Prostate gland (tissue), 2 donors: ENCODE measurements at regions not wholly inside any gene's neighbourhood (a gene's known extent, or its start where the extent isn't known, plus 50 kb on each side); places are given as distances from the start of the nearest gene placed in this dataset.

Experiments used
- DNase-seq: peaks from one replicate; pipeline ENCODE4 v3.0.0-alpha.2; 2019; ENCODE audit warnings: low spot score
- H3K27ac ChIP-seq, 2 donors: fragments of 200-600 bp; sonication (generic); 2 replicates each; pipeline ENCODE4 v1.5.1; 2017 to 2019
- H3K27me3 ChIP-seq: fragments of 200-600 bp; sonication (generic); replicated peaks from 2 replicates; pipeline ENCODE4 v1.5.1; 2019; ENCODE audit not compliant: insufficient read depth
- H3K36me3 ChIP-seq, 2 donors: fragments of 200-600 bp; sonication (generic); 1 replicate in 1 of 2; 2 replicates in 1 of 2; pipeline versions ENCODE4 v1.5.1 to v1.8.1; 2017 to 2019
- H3K4me1 ChIP-seq: fragments of 200-600 bp; sonication (generic); replicated peaks from 2 replicates; pipeline ENCODE4 v1.5.1; 2019
- H3K4me3 ChIP-seq, 2 donors: fragments of 200-600 bp; sonication (generic); 2 replicates each; pipeline ENCODE4 v1.5.1; 2017 to 2019
- H3K9me3 ChIP-seq: fragments of 200-600 bp; sonication (generic); 2 replicates; pipeline ENCODE4 v1.5.1; 2017
- CTCF ChIP-seq, 4 experiments: fragments of 200-600 bp in 2 of 4; fragments of 450-650 bp in 2 of 4; sonication (generic) in 2 of 4; IDR thresholded peaks; 1 replicate in 3 of 4; 2 replicates in 1 of 4; pipeline ENCODE4 v1.5.1; 2016 to 2019; ENCODE audit warnings: antibody characterized with exemption in 4 of 4, mild to moderate bottlenecking in 2 of 4, moderate library complexity in 2 of 4
- POLR2A ChIP-seq: fragments of 450-650 bp; IDR thresholded peaks from one replicate; pipeline ENCODE4 v1.6.1; 2016; ENCODE audit warnings: antibody characterized with exemption, mild to moderate bottlenecking
- POLR2AphosphoS5 ChIP-seq: sonication (generic); formaldehyde crosslinking; IDR thresholded peaks from one replicate; pipeline ENCODE4 v1.6.1; 2017; ENCODE audit warnings: antibody characterized with exemption
- WGBS: methylation state at CpG from one replicate; pipeline ENCODE4 v1.1.5; 2018; 5-methylcytosine and 5-hydroxymethylcytosine counted together
- intact Hi-C: fragments of 100-400 bp; cut with DNase I; formaldehyde crosslinking; loops from one replicate; pipeline ENCODE4 v1.14.2; 2022

DNA sequence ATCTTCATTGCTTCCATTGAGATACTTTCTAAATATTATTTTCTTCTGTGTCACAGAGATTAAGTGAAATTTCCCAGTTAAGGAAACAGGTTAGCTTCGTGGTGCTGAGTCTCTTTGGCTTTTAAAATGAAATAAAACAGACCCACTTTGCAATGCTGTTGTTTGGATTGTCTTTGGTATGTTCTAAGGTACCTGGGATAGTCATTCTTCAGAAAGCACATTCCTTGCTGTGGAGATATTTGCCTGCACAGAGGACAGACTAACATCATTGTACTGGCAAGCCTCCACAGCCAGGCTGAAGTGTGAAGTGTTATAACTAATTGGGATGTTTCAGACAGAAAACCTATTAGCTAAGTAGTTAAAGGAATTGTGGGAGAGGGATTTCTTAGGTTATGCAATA is 148.8 kb upstream of the EPHA7 start:
- 62% methylated on average over 1 of the region's 1 CpG for WGBS
- H3K4me1 ChIP-seq = no peaks in the 10 kb centered on the region
- no peak overlapping the region for H3K4me3 ChIP-seq
- H3K36me3 ChIP-seq = no peaks in the 10 kb centered on the region
- TF ChIP-seq CTCF (IDR thresholded peaks at IDR 0.05) = no peak
- TF ChIP-seq POLR2AphosphoS5 = no peak
- no peak for TF ChIP-seq POLR2A
- intact Hi-C loops = no loop called here
- DNase-seq = no peak
- no peak overlapping the region for H3K27ac ChIP-seq
- H3K27me3 ChIP-seq = no peaks in the 10 kb centered on the region
- H3K9me3 ChIP-seq = no peaks in the 10 kb centered on the region

DNA sequence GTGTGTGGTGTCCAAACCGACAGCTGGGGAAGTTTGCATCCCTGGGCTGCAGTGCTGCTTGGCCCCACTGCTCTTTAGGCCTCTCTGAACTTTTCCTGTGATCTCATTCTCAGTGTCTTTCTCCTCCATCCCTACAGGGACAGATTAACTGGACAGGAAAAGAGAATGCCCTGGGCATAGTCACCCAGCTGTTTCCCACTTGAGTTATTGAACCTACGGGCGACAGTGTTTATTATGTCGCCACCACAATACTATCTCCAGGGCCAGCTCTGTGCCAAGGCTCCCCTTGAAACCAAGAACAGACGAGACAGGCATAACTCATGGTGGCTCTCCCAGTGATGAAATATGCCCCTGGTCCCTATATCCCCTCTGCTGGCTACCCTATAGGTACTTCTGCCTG is 147.8 kb upstream of the EPHA7 start:
- Histone ChIP-seq H3K4me3 (no peak overlapping the region), H3K27ac (no peak overlapping the region), H3K27me3 (no peaks in the 10 kb centered on the region), H3K36me3 (no peaks in the 10 kb centered on the region), H3K9me3 (no peaks in the 10 kb centered on the region), H3K4me1 (no peaks in the 10 kb centered on the region)
- TF ChIP-seq CTCF (IDR thresholded peaks at IDR 0.05) (no peak), POLR2A (no peak), POLR2AphosphoS5 (no peak)
- intact Hi-C loops = no loop called here
- 75% methylated on average over 5 of the region's 5 CpGs for WGBS
- DNase-seq = no peak

DNA sequence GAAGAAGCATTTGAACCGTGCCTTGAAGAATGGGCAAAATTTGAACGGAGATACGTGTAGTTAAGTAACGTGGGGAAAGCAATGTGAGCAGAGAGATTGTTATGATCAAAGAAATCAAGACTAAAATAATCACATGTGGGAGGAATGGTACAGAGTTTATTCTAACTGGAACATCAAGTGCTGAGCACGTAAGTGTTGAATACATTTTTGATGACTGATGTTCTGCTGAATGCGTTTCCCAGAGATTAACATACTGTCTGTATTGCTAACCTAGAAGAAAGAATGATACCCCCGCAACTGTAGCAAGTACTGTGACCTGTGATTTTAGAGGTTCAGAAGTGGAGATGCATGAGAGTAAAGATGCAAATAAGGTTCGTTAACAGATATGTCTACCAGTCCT is 146.9 kb upstream of the EPHA7 start:
- Histone ChIP-seq H3K27ac (no peak overlapping the region), H3K4me3 (no peak overlapping the region), H3K27me3 (no peaks in the 10 kb centered on the region), H3K36me3 (no peaks in the 10 kb centered on the region), H3K9me3 (no peaks in the 10 kb centered on the region), H3K4me1 (no peaks in the 10 kb centered on the region)
- TF ChIP-seq POLR2AphosphoS5 = no peak
- TF ChIP-seq POLR2A = no peak
- TF ChIP-seq CTCF (IDR thresholded peaks at IDR 0.05) = no peak
- DNase-seq = no peak
- intact Hi-C loops = no loop called here
- 73% methylated on average over 8 of the region's 8 CpGs for WGBS

GRCh38 chr6:93562582-93562981 is 143.2 kb upstream of the EPHA7 start:
- intact Hi-C loops = no loop called here
- H3K36me3 ChIP-seq = no peaks in the 10 kb centered on the region
- TF ChIP-seq POLR2AphosphoS5 = no peak
- TF ChIP-seq CTCF (IDR thresholded peaks at IDR 0.05) = no peak
- no peak for TF ChIP-seq POLR2A
- 72% methylated on average over 1 of the region's 1 CpG for WGBS
- no peaks in the 10 kb centered on the region for H3K27me3 ChIP-seq
- no peak for DNase-seq
- H3K4me1 ChIP-seq = no peaks in the 10 kb centered on the region
- H3K27ac ChIP-seq = no peak overlapping the region
- H3K4me3 ChIP-seq = no peak overlapping the region
- H3K9me3 ChIP-seq = no peaks in the 10 kb centered on the region

- Histone ChIP-seq H3K27ac (no peak overlapping the region), H3K4me1 (no peaks in the 10 kb centered on the region), H3K4me3 (no peak overlapping the region), H3K9me3 (no peaks in the 10 kb centered on the region), H3K27me3 (no peaks in the 10 kb centered on the region), H3K36me3 (no peaks in the 10 kb centered on the region)
- TF ChIP-seq POLR2A (no peak), CTCF (IDR thresholded peaks at IDR 0.05) (no peak), POLR2AphosphoS5 (no peak)
- WGBS = 94% methylated on average over 3 of the region's 3 CpGs
- intact Hi-C loops = no loop called here
- no peak for DNase-seq
Observed at GRCh38 chr6:93555292-93555691, 135.9 kb upstream of the EPHA7 start.
